GM13977 (cell line): ENCODE measurements at regions not wholly inside any gene's neighbourhood (a gene's known extent, or its start where the extent isn't known, plus 50 kb on each side); places are given as distances from the start of the nearest gene placed in this dataset.

Source experiments
- DNase-seq: peaks from one replicate; pipeline ENCODE4 v3.0.0; 2012; ENCODE audit warnings: low spot score
- in situ Hi-C: fragments of 300-500 bp; cut with MboI; formaldehyde crosslinking; loops from one replicate; pipeline ENCODE4 v1.12.0; 2022; ENCODE audit warnings: low sequenced_read_pairs, low pct_unique_long_range_greater_than_20kb, mixed read lengths, inconsistent platforms; ENCODE audit not compliant: unreplicated experiment
- TF ChIP-seq, protein P1 (sequence below): IDR thresholded peaks from 2 replicates; pipeline ENCODE4 v1.5.1; 2012; ENCODE audit warnings: mild to moderate bottlenecking, control low read depth; ENCODE audit not compliant: insufficient read depth; ENCODE audit errors: extremely low read depth, missing control alignments

- in situ Hi-C loops = no loop called here
- DNase-seq = no peak
- TF ChIP-seq, protein P1, sequence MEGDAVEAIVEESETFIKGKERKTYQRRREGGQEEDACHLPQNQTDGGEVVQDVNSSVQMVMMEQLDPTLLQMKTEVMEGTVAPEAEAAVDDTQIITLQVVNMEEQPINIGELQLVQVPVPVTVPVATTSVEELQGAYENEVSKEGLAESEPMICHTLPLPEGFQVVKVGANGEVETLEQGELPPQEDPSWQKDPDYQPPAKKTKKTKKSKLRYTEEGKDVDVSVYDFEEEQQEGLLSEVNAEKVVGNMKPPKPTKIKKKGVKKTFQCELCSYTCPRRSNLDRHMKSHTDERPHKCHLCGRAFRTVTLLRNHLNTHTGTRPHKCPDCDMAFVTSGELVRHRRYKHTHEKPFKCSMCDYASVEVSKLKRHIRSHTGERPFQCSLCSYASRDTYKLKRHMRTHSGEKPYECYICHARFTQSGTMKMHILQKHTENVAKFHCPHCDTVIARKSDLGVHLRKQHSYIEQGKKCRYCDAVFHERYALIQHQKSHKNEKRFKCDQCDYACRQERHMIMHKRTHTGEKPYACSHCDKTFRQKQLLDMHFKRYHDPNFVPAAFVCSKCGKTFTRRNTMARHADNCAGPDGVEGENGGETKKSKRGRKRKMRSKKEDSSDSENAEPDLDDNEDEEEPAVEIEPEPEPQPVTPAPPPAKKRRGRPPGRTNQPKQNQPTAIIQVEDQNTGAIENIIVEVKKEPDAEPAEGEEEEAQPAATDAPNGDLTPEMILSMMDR = no peak
Measured at GRCh38 chr20:11604339-11604738, 313.4 kb upstream of the BTBD3 start.

DNA sequence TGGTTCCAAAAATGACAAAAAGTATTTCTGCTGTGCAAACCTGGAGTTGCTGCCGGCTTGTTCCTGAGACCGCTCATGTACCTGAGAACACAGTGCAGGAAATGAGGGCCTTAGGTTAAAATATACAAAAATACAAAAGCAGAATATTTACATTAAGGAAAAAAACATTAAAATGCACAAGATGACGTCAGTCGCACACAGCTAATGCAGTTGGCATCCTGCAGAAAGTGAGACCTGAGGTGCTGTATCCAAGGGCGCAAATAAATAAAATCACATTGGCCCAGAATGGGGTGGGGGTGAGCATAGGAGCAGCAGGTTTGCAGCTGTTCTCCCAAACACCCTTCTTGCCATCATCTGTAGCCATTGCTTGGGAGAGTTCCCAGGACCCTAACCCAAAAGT, 310.6 kb upstream of the BTBD3 start:
- TF ChIP-seq, protein P1 = no peak
- no peak for DNase-seq
- in situ Hi-C loops = no loop called here

DNA sequence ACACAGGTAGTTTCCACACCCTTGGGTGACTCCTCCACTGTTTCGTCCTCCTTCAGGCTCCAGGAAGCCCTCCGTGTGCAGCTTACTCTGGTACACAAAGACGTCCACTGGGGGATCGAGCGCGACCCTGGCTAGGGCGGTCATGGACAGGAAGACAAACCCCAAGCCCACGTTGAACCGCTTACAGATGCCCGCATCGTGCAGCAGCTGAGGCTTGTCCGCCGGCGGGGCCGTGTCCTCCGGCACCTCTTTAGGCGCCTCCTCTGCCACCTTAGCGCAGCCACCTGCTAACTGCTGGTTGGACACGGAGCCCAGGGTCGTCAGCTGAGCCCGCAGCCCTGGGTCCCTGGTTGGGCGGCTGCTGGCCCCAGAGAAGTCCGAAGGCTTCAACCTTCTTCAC, 309.0 kb upstream of the BTBD3 start:
- in situ Hi-C loops = no loop called here
- TF ChIP-seq, protein P1 = no peak
- DNase-seq = no peak

- in situ Hi-C loops = no loop called here
- TF ChIP-seq, protein P1 = no peak
- DNase-seq = no peak
Measured at GRCh38 chr20:11624704-11625103, 293.0 kb upstream of the BTBD3 start.

DNA sequence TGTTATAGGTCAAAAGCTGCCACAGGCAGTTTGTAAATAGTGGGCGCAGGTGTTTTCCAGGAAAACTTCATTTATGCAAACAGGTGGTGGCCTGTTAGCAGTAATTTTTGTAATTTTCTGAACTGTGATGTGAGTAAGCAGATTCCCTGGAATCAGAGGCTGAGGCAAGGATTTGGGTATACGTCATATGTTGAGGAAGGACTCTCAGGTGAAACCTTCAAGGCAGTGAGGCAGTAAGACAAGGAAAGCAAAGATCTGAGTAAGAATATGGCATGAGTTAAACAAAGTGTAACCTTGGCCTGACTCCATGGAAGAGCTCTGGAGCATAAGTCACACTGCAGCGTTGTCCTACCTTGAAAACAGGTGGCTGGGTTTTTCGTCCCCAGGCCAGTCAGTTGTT, 291.1 kb upstream of the BTBD3 start:
- DNase-seq = no peak
- in situ Hi-C loops = no loop called here
- TF ChIP-seq, protein P1 = no peak

DNA sequence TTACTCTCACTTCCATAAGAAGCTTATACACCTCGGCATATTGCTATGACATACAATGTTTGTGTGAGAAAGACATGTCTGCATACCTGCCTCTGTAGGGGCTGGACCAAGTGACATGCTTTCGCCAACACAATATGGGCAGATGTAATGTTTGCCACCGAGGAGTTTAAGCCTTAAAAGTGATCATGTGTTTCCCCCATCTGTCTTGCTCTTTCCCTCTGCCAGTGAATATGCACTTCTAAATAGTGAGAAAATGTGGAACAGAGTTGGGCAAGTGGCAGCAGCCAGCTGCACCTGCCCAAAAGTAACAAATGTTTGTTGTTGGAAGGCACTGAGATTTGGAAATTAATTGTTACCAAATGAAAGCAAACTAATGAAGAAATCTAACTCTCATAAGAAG, 274.8 kb upstream of the BTBD3 start:
- in situ Hi-C loops = no loop called here
- TF ChIP-seq, protein P1 = no peak
- no peak for DNase-seq

DNA sequence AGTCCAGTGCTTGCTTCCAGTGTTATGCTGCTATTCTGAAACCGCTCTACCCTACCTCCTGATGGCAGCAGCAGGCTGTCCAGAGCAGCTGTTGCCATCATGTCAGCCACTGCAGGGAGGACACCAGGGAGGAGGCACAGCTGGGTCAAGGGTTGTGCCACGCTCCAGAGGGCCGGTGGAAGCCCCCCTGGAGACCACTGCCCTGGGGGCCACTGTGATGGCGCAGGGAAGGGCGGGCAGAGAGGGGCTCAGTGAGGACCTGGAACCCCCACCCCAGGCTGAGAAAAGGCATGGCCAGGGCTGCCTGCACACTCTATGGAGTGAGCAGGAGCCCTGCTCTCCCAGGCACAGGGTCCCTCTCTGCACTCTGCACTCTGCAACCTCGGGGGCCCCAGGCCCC, 271.3 kb upstream of the BTBD3 start:
- TF ChIP-seq, protein P1 = no peak
- in situ Hi-C loops = no loop called here

More for the DNA sequence above, 271.3 kb upstream of the BTBD3 start:
- DNase-seq = no peak
